ENCODE measurements at regions not wholly inside any gene's neighbourhood (a gene's known extent, or its start where the extent isn't known, plus 50 kb on each side); places are given as distances from the start of the nearest gene placed in this dataset.
A peak's percentile ranks its signal among the peaks of the same experiment; 100 is the strongest.
"Not testable (repeated sequence)": the region's sequence is repeated elsewhere in the genome, so short reads cannot be mapped to it uniquely, and the experiment has no call there.

DNA sequence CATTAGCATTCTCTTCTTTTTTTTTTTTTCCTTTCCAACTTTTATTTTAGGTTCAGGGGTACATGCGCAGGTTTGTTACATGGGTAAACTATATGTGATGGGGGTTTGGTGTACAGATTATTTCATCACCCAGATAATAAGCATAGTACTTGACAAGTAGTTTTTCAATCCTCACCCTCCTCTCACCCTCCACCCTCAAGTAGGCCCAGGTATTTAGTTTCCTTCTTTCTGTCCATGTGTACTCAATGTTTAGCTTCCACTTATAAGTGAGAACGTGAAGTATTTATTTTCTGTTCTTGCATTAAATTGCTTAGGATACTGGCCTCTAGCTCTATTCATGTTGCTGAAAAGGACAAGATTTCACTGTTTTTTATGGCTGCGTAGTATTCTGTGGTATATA is 140.8 kb upstream of the PGRMC2 start:
- TF ChIP-seq, protein P1, sequence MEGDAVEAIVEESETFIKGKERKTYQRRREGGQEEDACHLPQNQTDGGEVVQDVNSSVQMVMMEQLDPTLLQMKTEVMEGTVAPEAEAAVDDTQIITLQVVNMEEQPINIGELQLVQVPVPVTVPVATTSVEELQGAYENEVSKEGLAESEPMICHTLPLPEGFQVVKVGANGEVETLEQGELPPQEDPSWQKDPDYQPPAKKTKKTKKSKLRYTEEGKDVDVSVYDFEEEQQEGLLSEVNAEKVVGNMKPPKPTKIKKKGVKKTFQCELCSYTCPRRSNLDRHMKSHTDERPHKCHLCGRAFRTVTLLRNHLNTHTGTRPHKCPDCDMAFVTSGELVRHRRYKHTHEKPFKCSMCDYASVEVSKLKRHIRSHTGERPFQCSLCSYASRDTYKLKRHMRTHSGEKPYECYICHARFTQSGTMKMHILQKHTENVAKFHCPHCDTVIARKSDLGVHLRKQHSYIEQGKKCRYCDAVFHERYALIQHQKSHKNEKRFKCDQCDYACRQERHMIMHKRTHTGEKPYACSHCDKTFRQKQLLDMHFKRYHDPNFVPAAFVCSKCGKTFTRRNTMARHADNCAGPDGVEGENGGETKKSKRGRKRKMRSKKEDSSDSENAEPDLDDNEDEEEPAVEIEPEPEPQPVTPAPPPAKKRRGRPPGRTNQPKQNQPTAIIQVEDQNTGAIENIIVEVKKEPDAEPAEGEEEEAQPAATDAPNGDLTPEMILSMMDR (conservative IDR thresholded peaks at IDR 0.05; ENCODE audit: low read length), result no peak
- H3K4me3 ChIP-seq (ENCODE audit: low read length), result no peak overlapping the region
- DNase-seq (ENCODE audit: low read depth), result no peak

DNA sequence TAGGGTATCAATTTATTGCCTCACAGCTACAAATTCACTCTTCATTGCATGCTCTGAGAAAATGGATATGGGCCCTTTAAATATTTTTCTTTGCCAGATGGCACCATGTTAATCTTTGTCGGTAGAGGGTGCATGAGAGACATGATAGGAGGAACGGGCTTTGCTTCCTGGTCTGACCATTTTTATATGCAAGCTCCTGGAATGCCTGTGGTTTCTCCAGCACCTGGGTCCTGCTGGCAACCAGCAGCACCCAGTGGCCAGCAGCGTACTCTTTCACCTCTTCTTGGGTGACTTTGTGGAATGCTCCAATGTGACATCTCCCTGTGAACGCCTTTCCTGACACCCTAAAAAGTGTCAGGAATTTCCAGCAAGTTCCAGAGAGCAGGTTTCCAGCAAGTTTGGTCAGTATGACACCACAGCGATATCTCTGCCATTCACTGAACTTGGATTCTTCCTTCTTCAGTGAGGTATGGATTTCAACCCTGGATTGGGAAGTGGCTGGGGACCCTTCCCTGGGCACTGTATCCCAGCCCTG is 140.3 kb upstream of the PGRMC2 start:
- no peak overlapping the region; the same call in 1 of the 2 replicates for H3K4me3 ChIP-seq (ENCODE audit: low read length)
- DNase-seq (ENCODE audit: low read depth), result peak; percentile 78

DNA sequence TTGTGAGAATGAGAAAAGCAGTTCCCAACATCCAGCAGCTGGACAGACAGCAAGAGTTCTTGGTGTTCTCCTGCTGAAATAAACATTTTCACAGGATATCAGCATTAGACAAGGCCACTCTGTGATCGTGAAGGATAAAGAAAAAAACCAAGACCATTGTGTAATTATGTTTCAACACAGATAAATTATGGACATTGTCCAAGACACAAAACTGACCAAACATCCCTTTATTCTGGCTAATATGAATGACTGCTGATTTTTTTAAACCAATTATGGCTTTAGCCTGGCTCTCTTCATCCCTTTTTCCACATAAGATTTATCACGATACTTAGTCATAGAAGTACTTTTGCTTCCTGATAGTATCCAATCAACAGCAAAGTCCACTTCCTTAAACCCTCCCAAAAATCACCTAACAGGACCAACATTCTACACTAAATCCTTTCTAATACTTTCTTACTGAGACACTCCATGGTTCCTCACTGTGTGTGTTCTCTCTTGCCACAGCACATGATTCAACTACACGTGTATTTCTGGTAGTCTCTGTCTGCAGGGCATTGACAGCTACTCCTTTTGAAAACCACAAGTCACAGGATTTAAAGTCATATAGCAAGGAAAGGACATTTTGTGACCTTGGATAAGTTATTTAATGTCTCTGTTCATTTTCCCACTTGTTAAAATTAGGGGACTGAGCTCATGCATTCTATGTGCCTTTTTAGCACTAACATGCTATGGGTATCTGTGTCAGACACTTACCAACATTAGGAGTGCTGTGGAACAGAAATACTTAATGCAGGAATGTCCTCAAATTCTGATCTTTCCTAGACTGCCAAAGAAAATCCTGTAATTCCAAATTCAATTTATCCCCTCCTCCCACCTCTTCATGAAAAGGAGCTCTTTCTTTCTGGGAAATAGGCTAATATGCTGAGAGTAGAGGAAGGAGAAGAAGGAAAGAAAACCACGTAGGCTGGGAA is 137.2 kb upstream of the PGRMC2 start:
- TF ChIP-seq, protein P1 (conservative IDR thresholded peaks at IDR 0.05; ENCODE audit: low read length), result no peak
- H3K4me3 ChIP-seq (ENCODE audit: low read length), result no peak overlapping the region
- DNase-seq (ENCODE audit: low read depth), result peak; percentile 73

More for the DNA sequence above, 140.3 kb upstream of the PGRMC2 start:
- TF ChIP-seq, protein P1 (conservative IDR thresholded peaks at IDR 0.05; ENCODE audit: low read length), result peak; percentile 62

DNA sequence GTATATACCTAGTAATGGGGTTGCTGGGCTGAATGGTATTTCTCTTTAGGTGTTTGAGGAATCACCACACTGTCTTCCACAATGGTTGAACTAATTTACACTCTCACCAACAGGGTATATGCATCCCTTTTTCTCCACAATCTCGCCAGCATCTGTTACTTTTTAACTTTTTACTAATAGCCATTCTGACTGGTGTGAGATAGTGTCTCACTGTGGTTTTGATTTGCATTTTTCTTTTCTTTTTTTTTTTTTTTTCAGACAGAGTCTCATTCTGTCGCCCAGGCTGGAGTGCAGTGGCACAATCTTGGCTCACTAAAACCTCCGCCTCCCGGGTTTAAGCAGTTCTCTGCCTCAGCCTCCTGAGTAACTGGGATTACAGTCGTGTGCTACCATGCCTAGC is 134.7 kb upstream of the PGRMC2 start:
- H3K4me3 ChIP-seq (ENCODE audit: low read length); DNase-seq (ENCODE audit: low read depth): not testable (repeated sequence)

DNA sequence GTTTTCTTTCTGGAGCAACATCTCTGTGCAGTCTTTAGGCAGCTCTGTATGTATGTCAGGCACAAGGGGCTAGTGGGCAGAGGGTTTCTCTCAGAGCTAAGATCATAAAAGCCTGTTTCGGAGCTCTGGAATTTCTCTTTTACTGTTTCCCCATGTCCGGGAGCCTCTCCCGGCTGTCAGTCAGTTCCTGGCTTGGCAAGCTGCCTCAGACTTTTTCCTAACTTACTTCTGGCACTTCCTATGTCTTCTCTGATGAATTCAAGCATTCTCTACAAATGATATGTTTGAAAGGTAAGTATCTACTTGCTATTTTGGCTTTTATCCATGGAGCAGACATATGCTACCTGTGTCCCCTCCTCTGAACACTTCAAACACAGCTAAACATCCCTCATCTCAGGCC is 129.3 kb upstream of the PGRMC2 start:
- no peak overlapping the region for H3K4me3 ChIP-seq (ENCODE audit: low read length)
- peak; percentile 25 for DNase-seq (ENCODE audit: low read depth)
- TF ChIP-seq, protein P1 (conservative IDR thresholded peaks at IDR 0.05; ENCODE audit: low read length), result no peak

DNA sequence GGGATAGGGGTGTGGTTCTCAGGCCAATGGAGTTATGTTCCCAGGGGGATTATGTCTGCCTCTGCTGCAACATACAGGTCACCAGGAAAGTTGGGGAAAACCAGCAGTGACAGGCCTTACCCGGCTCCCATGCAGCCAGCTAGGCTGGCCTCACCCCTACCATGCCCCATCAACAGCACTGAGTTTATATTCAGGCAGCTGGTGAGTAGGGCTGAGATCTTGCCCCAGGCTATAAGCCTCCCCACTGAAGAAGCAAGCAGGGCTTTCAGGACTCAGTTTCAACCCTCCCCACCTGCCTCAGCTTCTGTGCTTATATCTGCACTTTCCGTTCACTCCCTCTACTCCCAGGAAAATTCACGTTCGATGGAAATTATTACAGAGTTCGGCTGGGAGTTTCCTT is 122.4 kb upstream of the PGRMC2 start:
- DNase-seq (ENCODE audit: low read depth), result no peak
- no peak overlapping the region for H3K4me3 ChIP-seq (ENCODE audit: low read length)
- TF ChIP-seq, protein P1 (conservative IDR thresholded peaks at IDR 0.05; ENCODE audit: low read length), result no peak

DNA sequence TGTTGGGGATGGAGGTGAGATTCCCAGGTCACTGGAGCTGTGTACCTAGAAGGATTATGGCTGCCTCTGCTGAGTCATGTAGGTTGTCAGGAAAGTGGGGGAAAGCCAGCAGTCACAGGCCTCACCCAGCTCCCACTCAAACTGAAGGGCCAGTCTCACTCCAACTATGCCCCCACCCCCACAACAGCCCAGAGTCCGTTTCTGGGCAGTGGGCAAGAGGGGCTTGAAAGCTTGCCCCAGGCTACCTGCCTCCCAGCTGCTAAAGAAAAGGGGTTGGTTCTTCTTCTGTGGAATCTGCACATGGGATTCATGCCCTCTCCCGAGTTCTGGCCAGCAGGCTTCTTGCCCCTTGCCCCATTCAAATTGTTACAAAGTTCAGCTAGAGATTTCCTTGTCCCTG is 116.0 kb upstream of the PGRMC2 start:
- no peak overlapping the region for H3K4me3 ChIP-seq (ENCODE audit: low read length)
- TF ChIP-seq, protein P1 (conservative IDR thresholded peaks at IDR 0.05; ENCODE audit: low read length), result no peak
- no peak for DNase-seq (ENCODE audit: low read depth)
